K562 (cell line): ENCODE measurements at regions not wholly inside any gene's neighbourhood (a gene's known extent, or its start where the extent isn't known, plus 50 kb on each side); places are given as distances from the start of the nearest gene placed in this dataset.

Experiments
- ATAC-seq: fragments of 200-7000 bp; cut with Tn5 transposase; 3 replicates; pipeline ENCODE4 v1.9.1; 2020; ENCODE audit warnings: moderate library complexity
- BruUV-seq: library from RNA; stranded (reverse); fragments of 400-500 nt; replicated peaks from 2 replicates; lab custom pipeline; 2021; lab: Mats Ljungman, UMichigan
- CTCF ChIA-PET: fragments of 300-600 bp; formaldehyde crosslinking; extraction: SDS; loops from one replicate; lab custom pipeline; 2021; ENCODE audit warnings: low intra/inter-chr PET ratio; lab: Yijun Ruan, JAX
- POLR2A ChIA-PET: fragments of 300-600, 350-650 bp; sonication (Branson Sonifier 250); formaldehyde crosslinking; extraction: SDS; loops from one replicate; lab custom pipeline; 2021; ENCODE audit warnings: antibody characterized with exemption, inconsistent platforms; lab: Yijun Ruan, JAX
- DNase-seq, 4 experiments: peaks; one replicate each; pipeline versions ENCODE4 v3.0.0 to v3.0.0-alpha.2; 2011 to 2018; ENCODE audit warnings: low spot score in 3 of 4, mixed read lengths in 3 of 4; ENCODE audit errors: extremely low read depth in 1 of 4
- FAIRE-seq: peaks from 2 replicates; lab custom pipeline; 2011; peaks lifted over from hg19 to GRCh38; lab: Jason Lieb, UNC
- H2AFZ ChIP-seq: 2 replicates; pipeline ENCODE4 v1.6.0; 2011; ENCODE audit warnings: low read depth, low read length, control low read depth, inconsistent platforms
- H3K27ac ChIP-seq: fragments of 200-600 bp; 3 replicates; pipeline ENCODE4 v1.8.0; 2011; ENCODE audit warnings: low read depth, mild to moderate bottlenecking, control low read depth, inconsistent platforms, low read length, moderate library complexity, mixed read lengths; ENCODE audit errors: extremely low read depth
- H3K27me3 ChIP-seq, 2 experiments: fragments of 300-600 bp in 1 of 2; 2 replicates in 1 of 2; 3 replicates in 1 of 2; pipeline versions ENCODE4 v1.6.0 to v1.8.0; 2011; ENCODE audit warnings: inconsistent platforms in 2 of 2, low read length in 2 of 2, mild to moderate bottlenecking in 1 of 2, mixed read lengths in 1 of 2, moderate library complexity in 1 of 2; ENCODE audit not compliant: control insufficient read depth in 2 of 2, insufficient read depth in 2 of 2
- H3K36me3 ChIP-seq: fragments of 300-600 bp; 3 replicates; pipeline ENCODE4 v1.8.0; 2011; ENCODE audit warnings: mild to moderate bottlenecking, low read length, inconsistent platforms; ENCODE audit not compliant: control insufficient read depth, insufficient read depth
- H3K4me1 ChIP-seq, 2 experiments: fragments of 200-600 bp in 1 of 2; replicated peaks in 1 of 2; 2 replicates in 1 of 2; 3 replicates in 1 of 2; pipeline versions ENCODE4 v1.5.1 to v1.8.0; 2011; ENCODE audit warnings: inconsistent platforms in 2 of 2, low read length in 2 of 2, mild to moderate bottlenecking in 1 of 2, mixed read lengths in 1 of 2, moderate library complexity in 1 of 2; ENCODE audit not compliant: control insufficient read depth in 2 of 2, insufficient read depth in 2 of 2
- H3K4me2 ChIP-seq: 2 replicates; pipeline ENCODE4 v1.6.1; 2011; ENCODE audit warnings: low read length, control low read depth, inconsistent platforms, mixed read lengths; ENCODE audit not compliant: insufficient read depth
- H3K4me3 ChIP-seq: fragments of 200-600 bp; sonication (generic), shearing (Covaris generic); 2 replicates; pipeline ENCODE4 v1.5.1; 2016; ENCODE audit warnings: control low read depth, inconsistent platforms
- H3K79me2 ChIP-seq: fragments of 200-600 bp; 3 replicates; pipeline ENCODE4 v1.8.0; 2011; ENCODE audit warnings: low read length, inconsistent platforms; ENCODE audit not compliant: control insufficient read depth, insufficient read depth
- H3K9ac ChIP-seq, 2 experiments: 2 replicates each; pipeline versions ENCODE4 v1.6.0 to v1.6.1; 2011; ENCODE audit warnings: low read depth in 2 of 2, low read length in 2 of 2, control low read depth in 1 of 2, inconsistent platforms in 1 of 2, mild to moderate bottlenecking in 1 of 2, mixed read lengths in 1 of 2; ENCODE audit not compliant: insufficient read depth in 1 of 2
- H3K9me1 ChIP-seq: one replicate; pipeline ENCODE4 v1.6.0; 2011; ENCODE audit warnings: inconsistent platforms, mild to moderate bottlenecking, low read length, moderate library complexity; ENCODE audit not compliant: control insufficient read depth, insufficient read depth
- H3K9me3 ChIP-seq: replicated peaks from 2 replicates; pipeline ENCODE4 v1.5.1; 2011; ENCODE audit warnings: low read depth, low read length, inconsistent platforms; ENCODE audit not compliant: control insufficient read depth, insufficient read depth
- H4K20me1 ChIP-seq: replicated peaks from 2 replicates; pipeline ENCODE4 v1.6.1; 2011; ENCODE audit warnings: low read length, inconsistent platforms, mixed read lengths; ENCODE audit not compliant: control insufficient read depth, insufficient read depth
- ARID2 ChIP-seq: fragments of 450-650 bp; IDR thresholded peaks from 2 replicates; pipeline ENCODE4 v1.6.1; 2017; ENCODE audit warnings: antibody characterized with exemption, mild to moderate bottlenecking
- CSDE1 ChIP-seq, 2 experiments: fragments of 450-650 bp; IDR thresholded peaks; 2 replicates each; pipeline ENCODE4 v1.6.1; 2016; ENCODE audit warnings: mild to moderate bottlenecking in 1 of 2
- MCM2 ChIP-seq: fragments of 450-650 bp; IDR thresholded peaks from 2 replicates; pipeline ENCODE4 v1.6.1; 2017; ENCODE audit warnings: low read depth, mild to moderate bottlenecking
- NONO ChIP-seq, 2 experiments: fragments of 200-400 bp in 1 of 2; fragments of 450-650 bp in 1 of 2; formaldehyde crosslinking in 1 of 2; IDR thresholded peaks; 2 replicates each; pipeline ENCODE4 v1.6.1; 2017; ENCODE audit warnings: low read depth in 2 of 2, mild to moderate bottlenecking in 2 of 2, moderate library complexity in 2 of 2, low read length in 1 of 2
- PHF20 ChIP-seq: fragments of 450-650 bp; IDR thresholded peaks from 2 replicates; pipeline ENCODE4 v1.6.1; 2018; ENCODE audit not compliant: partially characterized antibody
- POLR2AphosphoS2 ChIP-seq: IDR thresholded peaks from 2 replicates; pipeline ENCODE4 v1.6.1; 2012; ENCODE audit warnings: low read length, improper control_type of control experiment
- PRMT5 ChIP-seq: sonication (generic); formaldehyde crosslinking; IDR thresholded peaks from 2 replicates; pipeline ENCODE4 v1.5.0; 2020; ENCODE audit warnings: missing genetic modification reagents
- PURB ChIP-seq: sonication (generic); formaldehyde crosslinking; IDR thresholded peaks from 2 replicates; pipeline ENCODE4 v1.9.0; 2021; ENCODE audit warnings: low read depth, mild to moderate bottlenecking, missing genetic modification reagents
- RHOXF2B ChIP-seq: fragments of 250-450 bp; sonication (Bioruptor Pico); conservative IDR thresholded peaks from 2 replicates; pipeline ENCODE4 v1.5.1; 2021
- SAP30 ChIP-seq: fragments of 200-600 bp; sonication (generic); IDR thresholded peaks from 2 replicates; pipeline ENCODE4 v1.6.1; 2012; ENCODE audit warnings: borderline replicate concordance, low read depth, mild to moderate bottlenecking, moderate library complexity, low read length, control low read depth, inconsistent platforms; ENCODE audit not compliant: insufficient read depth, poor library complexity, severe bottlenecking
- SRSF7 ChIP-seq: fragments of 200-400 bp; formaldehyde crosslinking; optimal IDR thresholded peaks from 2 replicates; pipeline ENCODE3; 2017; ENCODE audit warnings: mild to moderate bottlenecking, low read depth, low read length
- ZNF239 ChIP-seq: fragments of 250-450 bp; sonication (Bioruptor Pico); IDR thresholded peaks from 2 replicates; pipeline ENCODE4 v1.4.0; 2020; ENCODE audit warnings: mild to moderate bottlenecking
- ZNF274 ChIP-seq: IDR thresholded peaks from 2 replicates; pipeline ENCODE4 v1.6.1; 2011; ENCODE audit warnings: low read depth, mild to moderate bottlenecking, low read length, moderate library complexity, borderline replicate concordance
- ZNF445 ChIP-seq: fragments of 250-450 bp; sonication (Bioruptor Pico); IDR thresholded peaks from 2 replicates; pipeline ENCODE4 v1.4.0; 2020; ENCODE audit warnings: low read depth, mild to moderate bottlenecking, moderate library complexity
- ZNF785 ChIP-seq: fragments of 250-450 bp; sonication (Bioruptor Pico); IDR thresholded peaks from 2 replicates; pipeline ENCODE4 v1.4.0; 2020; ENCODE audit warnings: mild to moderate bottlenecking
- WGBS: fragments of 100-300 bp; shearing (Covaris generic); methylation state at CpG from one replicate; pipeline ENCODE4 v1.1.6; 2016; ENCODE audit warnings: low coverage, mixed read lengths; ENCODE audit not compliant: insufficient coverage; ENCODE audit errors: missing lambda C conversion rate; 5-methylcytosine and 5-hydroxymethylcytosine counted together
- in situ Hi-C: fragments of 300-500 bp; cut with MboI; formaldehyde crosslinking; loops from 4 replicates; pipeline ENCODE4 v1.15.0; 2018; ENCODE audit warnings: inconsistent platforms, mixed read lengths
- intact Hi-C: fragments of 100-400 bp; cut with micrococcal nuclease; formaldehyde crosslinking; loops from 2 replicates; pipeline ENCODE4 v1.14.2; 2022
- TF ChIP-seq, protein P1 (sequence below): sonication (generic); formaldehyde crosslinking; IDR thresholded peaks from 2 replicates; pipeline ENCODE4 v1.8.1; 2022; ENCODE audit warnings: missing genetic modification reagents
- TF ChIP-seq, protein P2 (sequence below), 2 experiments: fragments of 450-650 bp in 1 of 2; sonication (generic) in 1 of 2; formaldehyde crosslinking; conservative IDR thresholded peaks; 2 replicates each; pipeline versions ENCODE4 v1.4.0 to v1.8.1; 2020 to 2022; ENCODE audit warnings: mild to moderate bottlenecking in 1 of 2, missing genetic modification reagents in 1 of 2

DNA sequence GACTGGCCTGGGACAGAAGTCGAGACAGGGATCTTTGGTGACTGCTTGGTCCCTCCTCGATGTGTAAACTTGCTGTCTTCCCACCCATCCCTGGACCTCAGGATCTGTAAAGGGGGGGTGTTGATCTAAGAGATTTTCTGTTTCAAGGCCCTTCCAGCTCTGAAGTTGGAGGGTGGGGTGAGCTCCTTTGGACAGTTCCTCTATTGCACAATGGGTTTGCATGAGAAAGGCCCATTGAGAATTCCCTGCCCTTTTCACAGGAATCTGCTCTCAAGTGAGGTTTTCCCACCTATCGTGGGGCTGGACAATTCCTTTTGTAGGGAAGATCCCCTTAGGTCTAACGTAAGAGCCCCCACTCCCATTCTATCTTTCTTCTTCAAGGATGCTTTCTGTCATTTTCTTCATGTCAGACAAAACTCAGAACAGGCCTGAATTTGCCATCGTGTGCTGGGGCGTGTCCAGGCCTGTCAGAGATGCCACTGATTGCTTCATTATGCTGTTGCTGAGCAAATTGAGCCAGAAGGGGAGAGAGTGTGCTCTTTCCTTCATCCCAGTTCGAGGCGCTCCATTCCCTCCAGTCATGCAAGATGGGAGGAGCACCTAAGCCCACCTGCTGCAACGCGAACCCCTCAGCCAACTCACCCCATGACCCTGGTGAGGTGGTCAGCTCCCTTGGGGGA is 149.9 kb upstream of the IGSF21 start:
- CTCF ChIA-PET = interaction anchor here (0.5 kb wide), 1 partner anchor 105 kb away, joined by 3 read pairs; no protein-coding TSS in a partner anchor
- Histone ChIP-seq H2AFZ (no peak overlapping the region), H3K4me1 (no peaks in the 10 kb centered on the region), H3K79me2 (no peaks in the 10 kb centered on the region), H3K4me2 (no peak overlapping the region), H3K27ac (no peak overlapping the region), H3K9ac (no peak overlapping the region), H3K4me3 (no peak overlapping the region), H4K20me1 (peaks cover 6% of the 10 kb centered on the region; the same call in 1 of the 2 replicates), H3K9me3 (no peaks in the 10 kb centered on the region), H3K36me3 (no peaks in the 10 kb centered on the region), H3K9me1 (no peaks in the 10 kb centered on the region), H3K27me3 (peaks cover 0 to 12% of the 10 kb centered on the region in 2 experiments; a peak in 2 of 5 replicates)
- no peak for FAIRE-seq
- in situ Hi-C loops (no loop called here), intact Hi-C loops (no loop called here)
- no TSS peak for BruUV-seq
- WGBS = under 1% methylated on average over 10 of the region's 10 CpGs
- no peak for ATAC-seq
- TF ChIP-seq CSDE1 (IDR thresholded peaks at IDR 0.05) (no peak), RHOXF2B (CRISPR knock-in tag) (no peak), ZNF274 (no peak), PRMT5 (CRISPR knock-in tag) (no peak), MCM2 (no peak), PHF20 (no peak), ZNF445 (no peak), PURB (CRISPR knock-in tag) (no peak), ARID2 (no peak), ZNF785 (CRISPR knock-in tag) (no peak), NONO (IDR thresholded peaks at IDR 0.05; ENCODE audit: low read depth in 2 of 2, low read length in 1 of 2) (no peak), POLR2AphosphoS2 (no peak), ZNF239 (CRISPR knock-in tag) (no peak), SAP30 (no peak), SRSF7 (no peak)
- TF ChIP-seq, protein P1, sequence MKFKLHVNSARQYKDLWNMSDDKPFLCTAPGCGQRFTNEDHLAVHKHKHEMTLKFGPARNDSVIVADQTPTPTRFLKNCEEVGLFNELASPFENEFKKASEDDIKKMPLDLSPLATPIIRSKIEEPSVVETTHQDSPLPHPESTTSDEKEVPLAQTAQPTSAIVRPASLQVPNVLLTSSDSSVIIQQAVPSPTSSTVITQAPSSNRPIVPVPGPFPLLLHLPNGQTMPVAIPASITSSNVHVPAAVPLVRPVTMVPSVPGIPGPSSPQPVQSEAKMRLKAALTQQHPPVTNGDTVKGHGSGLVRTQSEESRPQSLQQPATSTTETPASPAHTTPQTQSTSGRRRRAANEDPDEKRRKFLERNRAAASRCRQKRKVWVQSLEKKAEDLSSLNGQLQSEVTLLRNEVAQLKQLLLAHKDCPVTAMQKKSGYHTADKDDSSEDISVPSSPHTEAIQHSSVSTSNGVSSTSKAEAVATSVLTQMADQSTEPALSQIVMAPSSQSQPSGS (CRISPR knock-in tag) = no peak
- TF ChIP-seq, protein P2, sequence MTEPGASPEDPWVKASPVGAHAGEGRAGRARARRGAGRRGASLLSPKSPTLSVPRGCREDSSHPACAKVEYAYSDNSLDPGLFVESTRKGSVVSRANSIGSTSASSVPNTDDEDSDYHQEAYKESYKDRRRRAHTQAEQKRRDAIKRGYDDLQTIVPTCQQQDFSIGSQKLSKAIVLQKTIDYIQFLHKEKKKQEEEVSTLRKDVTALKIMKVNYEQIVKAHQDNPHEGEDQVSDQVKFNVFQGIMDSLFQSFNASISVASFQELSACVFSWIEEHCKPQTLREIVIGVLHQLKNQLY (CRISPR knock-in tag; conservative IDR thresholded peaks at IDR 0.05) = no peak
- POLR2A ChIA-PET = interaction anchor here (0.7 kb wide), 1 partner anchor 30 kb away, joined by 3 read pairs; no protein-coding TSS in a partner anchor
- DNase-seq = no peak
